ENCODE measurements at regions not wholly inside any gene's neighbourhood (a gene's known extent, or its start where the extent isn't known, plus 50 kb on each side); places are given as distances from the start of the nearest gene placed in this dataset.

DNA sequence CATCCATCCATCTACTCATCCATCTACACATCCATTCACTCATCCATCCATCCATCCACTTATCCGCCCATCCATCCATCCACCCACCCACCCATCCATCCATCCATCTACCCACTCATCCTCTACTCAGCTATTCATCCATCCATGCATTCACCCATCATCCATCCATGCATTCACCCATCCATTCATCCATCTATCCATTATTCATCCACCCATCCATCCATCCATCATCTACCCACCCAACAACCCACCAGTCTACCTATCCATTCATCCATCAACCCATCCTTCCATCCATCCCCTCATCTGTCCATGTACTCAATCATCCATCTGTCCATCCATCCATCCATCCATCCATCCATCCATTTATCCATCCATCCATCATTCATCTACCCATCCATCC is 972.7 kb downstream of the BRD1 start:
- no peak for DNase-seq

DNA sequence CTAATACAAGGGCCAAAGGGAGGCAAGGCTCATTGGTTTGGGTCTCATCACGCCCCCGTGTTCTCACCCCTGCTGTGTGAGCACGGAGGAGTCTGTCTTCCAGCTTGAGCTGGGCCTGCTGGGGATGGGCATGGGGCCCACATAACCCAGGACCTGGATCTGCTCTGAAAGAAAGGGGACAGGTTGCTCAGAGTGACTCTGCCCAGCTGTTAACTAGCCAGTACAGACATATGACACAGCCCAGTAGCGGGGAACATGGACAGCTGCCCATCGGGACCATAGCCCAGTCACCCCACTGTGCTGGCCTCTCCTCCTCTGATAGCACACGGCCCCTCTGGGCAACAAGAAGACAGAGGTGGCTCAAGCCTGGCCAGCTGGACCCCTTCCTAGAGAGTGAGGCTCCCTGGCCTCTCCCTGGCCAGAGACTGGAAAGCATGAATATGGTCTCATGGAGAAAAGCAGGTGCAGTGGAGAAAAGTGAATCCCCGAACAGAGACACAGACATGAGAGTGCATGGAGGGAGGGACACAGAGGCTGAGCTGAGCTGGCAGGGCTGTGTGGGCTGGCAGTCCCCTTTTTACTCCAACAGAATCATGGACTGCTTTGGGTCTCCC is 973.9 kb downstream of the BRD1 start:
- DNase-seq: no peak

DNA sequence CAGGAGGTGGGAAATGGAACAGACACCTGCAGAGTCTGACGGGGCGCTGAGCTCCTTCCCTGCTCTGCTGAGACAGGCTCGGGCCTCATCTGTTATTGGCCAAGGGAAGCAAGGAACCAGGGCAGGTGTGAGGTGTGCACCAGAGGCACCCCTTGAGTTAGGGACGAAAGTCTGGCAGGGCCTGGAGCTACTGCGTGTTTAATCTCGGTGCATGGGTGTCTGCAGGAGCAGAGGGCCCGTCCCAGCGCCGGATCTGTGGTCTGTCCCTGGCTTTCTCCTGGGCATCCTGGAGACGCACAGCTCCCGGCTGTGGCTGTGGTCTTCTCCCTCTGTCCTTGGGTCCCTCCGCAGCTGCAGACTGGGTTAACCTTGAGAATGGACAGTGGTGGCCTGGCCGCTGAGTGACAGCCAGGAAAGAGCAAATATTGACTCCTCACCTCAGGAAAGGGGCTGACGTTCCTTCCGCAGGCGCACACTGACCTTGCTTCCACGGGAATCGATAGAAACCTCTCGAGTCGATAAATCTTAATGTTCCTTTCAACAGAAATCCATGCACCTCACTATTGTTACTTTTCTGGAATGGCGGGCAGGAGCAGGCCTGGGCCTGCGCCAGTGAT is 975.6 kb downstream of the BRD1 start:
- DNase-seq: no peak

DNA sequence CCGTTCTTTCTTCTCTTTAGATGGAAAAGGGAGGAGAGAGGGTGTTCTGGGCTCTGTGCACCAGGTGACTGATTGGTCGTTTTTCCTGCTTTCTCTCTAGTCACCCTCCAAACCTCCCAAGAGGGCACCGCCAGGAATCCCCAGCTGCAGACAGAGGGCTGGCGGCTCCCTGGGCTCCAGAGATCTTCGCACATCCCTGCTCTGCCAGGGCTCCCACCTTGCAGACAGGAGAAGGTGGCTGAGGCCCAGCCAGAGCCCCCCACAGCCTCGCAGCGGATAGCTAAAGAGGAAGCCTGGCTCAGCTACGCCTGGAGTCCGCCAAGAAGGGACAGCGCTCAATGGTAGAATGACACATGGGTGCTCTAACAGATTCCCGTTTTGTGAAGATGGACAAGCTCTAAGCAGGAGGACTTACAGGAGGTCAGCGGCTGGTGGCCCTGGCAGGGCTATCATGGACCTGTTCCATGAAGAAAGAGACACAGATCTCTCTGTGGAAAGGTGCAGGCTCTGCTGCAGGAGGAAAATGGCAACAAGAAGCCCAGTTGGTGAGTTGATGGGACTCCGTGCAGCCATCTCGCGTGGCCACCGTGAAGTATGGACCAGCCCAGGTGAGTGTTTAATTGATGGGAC is 976.9 kb downstream of the BRD1 start:
- DNase-seq: no peak

DNA sequence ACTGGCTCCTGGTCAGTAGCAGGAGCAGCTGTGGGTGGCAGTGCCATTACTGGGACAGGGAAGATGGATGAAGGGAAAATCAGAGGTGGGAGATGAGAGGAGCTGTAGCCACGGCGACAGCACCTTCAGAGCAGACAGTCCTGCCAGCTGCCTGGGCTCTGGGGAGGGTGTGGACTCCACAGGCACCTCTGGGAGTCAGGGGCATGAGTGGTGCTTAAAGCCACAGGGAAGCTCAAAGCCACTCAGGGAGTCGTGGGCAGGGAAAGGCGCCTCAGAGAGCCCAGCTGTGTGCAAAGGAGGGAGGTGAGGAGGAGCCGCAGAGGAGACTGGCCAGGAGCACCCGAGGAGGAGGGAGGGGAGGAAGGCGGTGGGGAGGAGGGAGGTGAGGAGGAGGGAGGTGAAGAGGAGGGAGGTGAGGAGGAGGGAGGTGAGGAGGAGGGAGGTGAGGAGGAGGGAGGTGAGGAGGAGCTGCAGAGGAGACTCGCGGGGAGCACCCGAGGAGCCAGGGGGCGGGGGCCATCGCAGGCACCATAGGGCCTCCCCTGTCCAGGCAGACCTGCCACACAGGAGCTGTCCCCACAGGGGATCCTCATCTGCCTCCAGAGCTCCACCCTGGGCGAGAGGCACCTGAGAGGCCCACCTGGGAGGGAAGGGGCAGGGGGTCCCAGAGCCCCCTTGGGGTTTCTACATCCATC is 977.6 kb downstream of the BRD1 start:
- no peak for DNase-seq

DNA sequence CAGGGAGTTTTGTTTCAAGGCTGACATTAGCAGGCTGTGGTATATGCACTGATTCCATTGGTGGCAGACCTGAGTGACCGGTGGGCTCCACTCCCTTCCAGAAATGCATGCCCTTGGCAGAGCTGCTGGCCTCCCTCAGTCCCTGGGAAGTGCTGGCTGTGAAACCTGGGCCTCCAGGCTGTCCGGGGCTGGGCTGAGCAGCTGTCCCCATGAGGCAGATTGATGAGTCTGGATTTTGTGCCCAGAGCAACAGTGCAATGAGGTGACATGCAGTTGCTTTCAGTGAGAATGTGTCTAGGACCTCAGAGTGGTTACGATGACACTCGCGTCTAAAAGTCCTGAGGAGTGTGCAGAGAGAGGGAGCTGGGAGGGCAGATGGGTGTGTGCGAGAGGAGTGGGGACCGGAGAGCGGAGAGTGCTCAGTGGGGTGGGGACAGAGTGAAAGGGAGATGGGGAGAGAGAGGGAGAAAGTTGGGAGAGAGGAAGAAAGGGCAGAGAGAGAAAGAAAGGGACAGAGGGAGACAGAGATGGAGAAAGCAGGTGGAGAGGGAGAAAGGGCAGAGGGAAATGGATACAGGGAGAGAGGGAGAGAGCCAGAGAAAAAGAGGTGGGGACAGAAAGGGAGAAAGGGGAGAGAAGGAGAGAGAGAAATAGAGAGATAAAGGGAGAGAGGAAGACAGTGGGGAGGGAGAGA is 978.3 kb downstream of the BRD1 start:
- DNase-seq: no peak

DNA sequence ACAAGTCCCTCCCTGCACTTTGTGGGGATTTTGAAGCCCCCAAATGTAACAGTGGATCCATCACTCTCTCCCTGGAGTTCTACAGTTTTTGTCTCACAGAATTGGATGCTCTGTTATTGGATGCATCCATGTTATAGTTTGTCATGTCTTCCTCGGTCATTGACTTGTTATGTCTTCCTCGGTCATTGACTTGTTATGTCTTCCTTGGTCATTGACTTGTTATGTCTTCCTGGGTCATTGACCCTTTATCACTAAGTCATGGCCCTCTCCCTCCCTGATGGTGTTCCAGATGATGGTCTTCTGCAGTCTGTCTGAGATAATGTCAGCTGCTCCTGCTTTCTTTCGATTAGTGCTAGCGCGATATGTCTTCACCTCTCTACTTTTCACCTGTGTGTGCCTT is 981.5 kb downstream of the BRD1 start:
- no peak for DNase-seq

DNA sequence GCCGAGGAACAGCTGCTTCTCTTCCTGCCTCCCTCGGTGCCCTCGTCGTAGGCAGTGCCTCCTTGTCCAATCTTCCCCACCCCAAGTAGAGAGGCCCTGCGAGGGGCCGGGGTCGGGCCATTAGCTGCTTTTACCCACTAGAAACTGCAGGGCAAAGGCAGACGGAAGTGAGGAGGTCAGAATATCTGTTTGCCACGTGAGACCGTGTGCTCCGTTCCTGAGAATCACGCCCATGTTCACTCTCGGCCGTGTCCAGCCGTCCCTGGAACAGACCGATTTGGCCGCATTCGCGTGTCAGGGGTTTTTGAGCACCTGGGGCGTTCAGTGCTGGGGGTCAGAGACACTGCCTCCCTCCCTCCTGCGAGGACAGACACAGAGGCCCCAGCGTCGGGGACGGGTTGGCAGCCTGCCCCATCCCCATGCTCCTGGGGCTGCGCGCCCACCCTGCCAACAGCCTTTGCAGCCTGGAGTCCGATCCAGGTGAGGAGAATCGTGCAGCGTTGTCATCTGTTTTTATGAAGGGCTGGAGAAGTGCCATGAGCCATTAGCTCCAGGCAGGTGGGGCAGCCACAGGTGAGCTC is 982.2 kb downstream of the BRD1 start:
- DNase-seq: no peak

DNA sequence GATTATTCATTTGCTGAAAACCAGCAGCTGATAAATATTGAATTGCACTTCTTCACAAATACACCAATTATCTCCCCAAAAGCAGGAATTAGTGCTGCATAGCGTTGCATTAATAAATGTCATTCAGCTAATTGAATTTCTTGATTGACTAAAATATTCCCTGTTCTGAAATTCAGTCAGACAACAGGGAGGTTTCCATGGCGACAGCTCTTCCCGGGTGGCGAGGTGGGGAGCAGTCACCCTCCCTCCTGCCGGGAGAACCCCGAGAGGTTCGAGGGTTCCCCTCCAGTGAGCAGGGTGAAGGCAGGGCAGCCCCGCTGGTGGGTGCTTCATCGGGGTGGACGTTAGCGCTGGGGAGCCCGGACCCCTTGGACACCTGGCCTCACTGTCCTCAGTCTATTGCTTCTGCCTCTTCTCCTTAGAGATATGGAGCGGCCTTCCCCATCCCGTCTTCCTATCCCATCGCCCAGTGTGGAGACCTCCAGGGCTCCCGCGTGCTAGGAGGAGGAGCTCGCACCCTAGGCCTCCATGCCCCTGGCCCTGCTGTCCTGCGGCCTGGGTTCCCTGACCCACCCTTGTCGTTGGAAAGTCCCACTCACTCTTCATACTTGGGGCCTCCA is 983.5 kb downstream of the BRD1 start:
- no peak for DNase-seq

DNA sequence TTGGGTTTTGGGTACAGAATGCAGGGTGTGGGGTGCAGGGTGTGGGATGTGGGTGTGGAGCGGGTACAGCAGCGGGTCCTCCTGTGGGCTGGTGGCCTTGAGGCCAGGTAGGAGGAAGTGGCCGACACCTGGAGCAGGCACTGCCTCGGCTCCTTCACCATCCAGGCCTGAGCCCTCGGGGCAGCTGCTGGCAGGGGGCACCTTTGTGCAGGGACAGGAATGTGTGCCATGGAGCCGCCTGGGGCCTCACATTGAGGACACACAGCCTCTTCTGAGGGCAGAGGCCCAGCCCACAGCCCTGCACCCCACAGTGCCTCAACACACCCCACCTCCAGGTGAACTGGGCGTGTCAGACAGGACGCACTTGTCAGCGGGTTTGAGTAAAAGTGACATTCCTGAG is 984.0 kb downstream of the BRD1 start:
- DNase-seq: no peak

DNA sequence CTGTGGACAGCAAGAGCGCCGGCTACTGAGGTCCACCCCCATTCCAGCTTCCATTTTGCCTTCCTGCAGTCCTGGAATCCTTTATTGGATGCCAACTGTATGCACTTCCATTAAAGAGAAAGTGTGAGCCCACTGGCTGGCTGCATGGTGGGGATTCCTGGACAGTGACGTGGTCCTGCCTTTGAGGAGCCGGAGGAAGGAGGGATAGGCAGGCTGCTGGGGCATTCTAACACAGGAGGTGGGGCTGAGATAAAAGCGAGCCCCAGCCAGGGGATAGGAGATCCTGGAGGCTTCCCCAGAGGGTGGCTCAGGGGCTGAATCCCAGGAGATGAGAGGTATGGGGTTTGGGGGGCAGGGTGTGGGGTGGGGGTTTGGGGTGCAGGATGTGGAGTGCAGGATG is 984.7 kb downstream of the BRD1 start:
- DNase-seq: no peak

DNA sequence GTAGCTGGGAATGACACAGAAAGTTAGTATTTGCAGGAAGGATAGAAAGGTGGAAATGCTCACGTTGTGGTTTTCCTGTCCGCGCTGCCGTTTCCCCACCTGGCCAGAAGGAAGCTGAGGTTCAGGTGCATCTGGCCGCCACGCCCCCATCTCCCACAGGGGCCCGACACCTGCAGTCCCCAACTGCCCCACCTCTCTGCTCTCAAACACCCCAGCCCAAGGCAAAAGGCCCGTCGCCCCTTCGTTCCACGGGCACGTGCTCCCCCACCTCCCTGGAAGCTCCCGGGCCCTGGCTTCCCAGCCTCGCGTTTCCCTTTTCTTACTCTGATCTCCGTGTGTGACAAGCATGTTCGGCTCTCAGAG is 985.1 kb downstream of the BRD1 start:
- no peak for DNase-seq

DNA sequence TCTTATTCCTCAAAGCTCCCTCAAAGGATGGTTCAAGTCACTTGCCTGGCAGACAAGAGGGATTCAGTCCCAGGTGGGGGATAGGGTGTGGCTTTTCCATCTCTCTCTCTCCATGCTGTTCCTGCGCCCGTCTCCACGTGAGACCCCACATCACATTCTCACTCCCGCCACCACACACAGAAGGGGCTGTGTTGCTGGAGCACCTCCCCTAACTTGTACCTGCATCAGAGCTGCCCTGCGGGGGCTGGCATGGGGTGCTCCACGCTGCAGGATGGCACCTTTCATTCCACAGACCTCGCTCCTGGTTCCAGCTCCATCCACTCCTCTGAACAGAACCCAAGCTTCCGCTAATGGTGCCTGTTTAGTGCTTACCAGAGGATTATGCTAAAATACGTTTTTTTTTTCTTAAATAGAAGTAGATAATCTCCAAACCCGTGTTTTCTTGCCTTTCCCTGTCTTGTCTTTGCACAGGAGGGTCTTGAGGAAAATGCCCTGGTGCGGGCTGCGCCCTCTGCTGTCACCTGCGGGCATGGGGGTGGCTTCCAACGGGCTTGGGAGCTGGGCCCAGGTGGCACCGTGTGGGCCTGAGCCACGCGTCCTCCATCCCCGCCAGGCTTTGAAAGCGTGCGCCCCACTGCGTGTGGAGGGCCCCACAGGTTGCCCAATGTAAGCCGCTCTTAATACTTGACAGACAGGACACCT is 985.6 kb downstream of the BRD1 start:
- no peak for DNase-seq

DNA sequence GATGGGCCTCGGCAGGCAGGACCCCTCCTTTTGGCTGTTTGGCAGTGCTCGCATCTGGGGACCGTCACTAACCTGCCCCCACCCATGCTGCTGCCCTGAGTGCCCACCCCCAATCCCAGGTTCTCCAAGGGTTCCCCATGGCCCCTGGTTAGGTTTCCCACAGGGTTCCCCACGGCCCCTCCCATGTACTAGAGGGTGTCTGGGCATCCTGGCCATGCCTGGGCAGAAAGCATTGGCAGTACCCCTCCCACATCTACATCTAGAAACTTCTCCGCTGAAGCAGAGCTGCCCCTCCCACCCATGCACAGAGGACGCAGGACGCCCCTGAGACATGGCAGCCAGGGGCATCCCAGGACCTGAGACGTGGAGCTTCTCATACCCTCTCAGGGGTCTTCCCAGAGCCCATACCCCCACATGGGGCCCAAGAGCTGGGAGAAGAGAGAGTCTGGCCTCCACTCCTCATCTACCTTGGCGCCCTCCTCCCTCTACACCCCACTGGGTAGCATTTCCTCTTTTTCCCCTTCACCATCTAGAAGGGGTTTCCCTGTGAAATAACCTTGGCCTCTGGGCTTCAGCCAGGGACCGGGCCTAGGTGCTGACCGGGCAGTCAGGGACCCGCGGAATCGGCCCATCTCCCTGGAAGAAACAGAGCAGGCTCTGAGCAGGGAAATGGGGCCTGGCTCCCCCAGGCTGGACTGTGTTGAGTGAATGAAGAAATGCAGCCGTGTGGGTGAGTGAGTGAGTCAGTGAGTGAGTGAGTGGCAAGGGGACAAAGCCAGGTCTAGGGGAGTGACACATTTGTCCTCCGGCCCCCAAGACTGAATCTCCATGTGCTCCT is 987.3 kb downstream of the BRD1 start:
- DNase-seq: no peak

DNA sequence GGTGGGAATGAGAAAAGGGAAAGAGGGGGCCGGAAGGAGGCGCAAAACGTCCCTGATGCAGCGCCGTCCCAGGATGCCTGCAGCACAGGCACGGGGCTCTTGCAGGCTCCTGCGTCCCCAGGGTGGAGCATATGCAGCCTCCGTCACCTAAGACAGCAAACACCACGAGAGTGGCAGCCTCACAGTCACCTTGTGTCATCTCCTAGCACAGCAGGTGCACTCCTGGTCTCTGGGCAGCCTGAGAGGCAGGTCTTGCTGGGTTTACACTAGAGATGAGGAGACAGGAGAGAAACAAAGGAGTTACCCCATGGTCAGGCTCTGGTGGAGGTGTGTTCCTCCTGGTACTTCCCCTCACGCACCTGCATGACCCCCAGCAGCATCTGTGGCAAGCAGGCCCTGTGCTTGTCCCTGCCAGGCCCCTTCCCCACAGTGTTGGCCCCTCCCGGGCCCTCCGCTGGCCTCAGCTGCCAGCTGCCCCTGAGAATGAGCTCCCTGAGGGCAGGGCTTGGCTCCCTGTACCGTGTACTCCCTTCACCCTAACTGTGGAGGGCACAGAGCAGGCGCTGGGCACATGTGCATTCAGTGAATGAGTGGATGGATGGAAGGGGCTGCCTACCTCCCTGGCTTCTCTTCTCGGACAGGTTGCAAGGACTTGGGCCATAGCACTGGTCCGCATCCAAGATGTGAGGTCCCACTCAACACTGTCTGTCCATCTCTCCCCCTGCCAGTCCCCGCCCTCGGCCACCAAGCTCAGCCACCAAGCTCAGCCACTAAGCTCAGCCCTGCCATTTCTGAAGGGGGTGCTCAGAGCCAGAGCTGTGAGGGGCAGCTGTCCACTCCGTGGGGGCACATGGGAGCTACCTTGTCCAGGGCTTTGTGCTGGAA is 988.6 kb downstream of the BRD1 start:
- no peak for DNase-seq

DNA sequence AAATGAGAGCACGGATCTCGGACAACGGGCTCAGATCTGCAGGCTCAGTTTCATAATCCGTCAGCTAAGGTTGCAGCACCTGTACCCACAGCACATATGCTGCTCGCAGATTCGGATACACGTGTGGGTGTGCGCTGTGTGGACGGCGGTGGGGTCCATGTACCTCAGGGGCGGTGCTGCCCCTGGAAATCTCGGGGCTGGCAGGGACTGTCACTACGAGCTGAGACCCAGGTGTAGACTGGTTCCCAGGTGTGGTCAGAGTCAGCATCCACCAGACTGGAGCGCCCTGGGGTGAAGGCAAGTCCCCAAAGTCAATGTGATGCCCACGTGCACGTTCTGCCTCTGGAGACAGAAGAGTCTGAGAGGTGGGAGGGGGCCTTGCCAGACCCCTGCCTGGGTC is 989.3 kb downstream of the BRD1 start:
- DNase-seq: no peak

DNA sequence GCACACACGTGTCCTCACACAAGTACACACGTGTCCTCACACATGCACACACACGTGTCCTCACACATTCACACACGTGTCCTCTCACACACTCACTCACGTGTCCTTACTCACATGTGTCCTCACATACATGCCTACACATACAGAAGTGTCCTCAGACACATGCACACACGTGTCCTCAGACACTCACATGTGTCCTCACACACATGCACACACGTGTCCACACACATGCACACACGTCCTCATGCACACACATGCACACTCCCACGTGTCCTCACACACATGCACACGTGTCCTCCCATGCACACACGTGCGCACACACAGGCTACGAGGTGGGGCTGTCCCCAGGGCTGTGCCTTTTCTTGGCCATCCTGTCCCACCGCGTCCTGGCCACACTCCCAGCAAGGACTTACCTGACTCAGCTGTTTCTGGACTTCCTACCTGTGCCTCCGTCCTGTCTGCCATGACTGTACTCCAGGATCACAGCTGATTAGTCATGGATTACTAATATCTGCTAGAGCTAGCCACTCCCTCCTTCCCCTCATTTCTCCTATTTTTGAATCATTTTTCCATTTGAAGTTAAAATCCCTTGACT is 990.2 kb downstream of the BRD1 start:
- DNase-seq: no peak

DNA sequence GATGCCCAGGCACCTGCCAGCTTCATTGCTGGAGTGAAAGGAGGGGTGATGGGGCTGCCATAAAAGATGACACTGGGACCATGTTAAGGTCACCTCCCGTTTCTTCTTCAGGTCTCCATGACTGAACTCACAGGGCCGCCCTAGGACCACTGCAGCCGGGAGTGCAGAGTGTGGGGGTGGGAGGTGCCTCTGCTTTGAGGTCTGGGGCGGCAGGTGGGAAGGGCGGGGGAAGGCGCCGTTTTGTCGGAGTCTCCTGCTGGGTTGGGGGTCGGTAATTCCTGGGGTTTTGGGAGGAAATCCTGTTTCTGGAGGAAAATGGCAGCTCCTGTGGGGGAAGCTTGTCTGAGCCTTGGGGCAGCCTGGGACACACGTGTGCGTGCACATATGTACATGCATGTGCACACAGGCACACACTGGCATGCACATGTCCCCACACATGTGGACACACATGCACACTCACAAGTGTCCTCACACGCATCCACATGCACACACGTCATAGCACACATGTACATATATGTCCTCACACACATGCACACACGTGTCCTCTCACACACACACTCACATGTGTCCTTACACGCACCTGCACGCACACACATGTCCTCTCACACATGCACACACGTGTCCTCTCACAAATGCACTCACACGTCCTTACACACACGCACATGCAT is 990.9 kb downstream of the BRD1 start:
- DNase-seq: no peak
